DOHH2 (cell line): ENCODE measurements at regions not wholly inside any gene's neighbourhood (a gene's known extent, or its start where the extent isn't known, plus 50 kb on each side); places are given as distances from the start of the nearest gene placed in this dataset.

Source experiments
- H3F3A ChIP-seq: fragments of 200-600 bp; sonication (generic), shearing (Covaris generic); 2 replicates; pipeline ENCODE4 v1.6.0; 2016; ENCODE audit warnings: antibody characterized with exemption, mild to moderate bottlenecking; ENCODE audit not compliant: control insufficient read depth, insufficient read depth
- H3K27ac ChIP-seq: fragments of 200-600 bp; sonication (generic); 2 replicates; pipeline ENCODE4 v1.5.1; 2014; ENCODE audit warnings: low read depth, mild to moderate bottlenecking, low read length, moderate library complexity
- H3K27me3 ChIP-seq: fragments of 200-600 bp; sonication (generic); 2 replicates; pipeline ENCODE4 v1.6.1; 2014; ENCODE audit warnings: mild to moderate bottlenecking, low read length, mixed read lengths; ENCODE audit not compliant: control insufficient read depth
- H3K36me3 ChIP-seq: fragments of 200-600 bp; sonication (generic); 2 replicates; pipeline ENCODE4 v1.6.1; 2014; ENCODE audit warnings: mild to moderate bottlenecking, low read length, moderate library complexity, mixed read lengths; ENCODE audit not compliant: control insufficient read depth
- H3K4me1 ChIP-seq: fragments of 200-600 bp; sonication (generic); 2 replicates; pipeline ENCODE4 v1.6.1; 2014; ENCODE audit warnings: mild to moderate bottlenecking, low read length, mixed read lengths; ENCODE audit not compliant: control insufficient read depth
- H3K4me2 ChIP-seq: fragments of 200-600 bp; sonication (generic); 2 replicates; pipeline ENCODE4 v1.6.0; 2014; ENCODE audit warnings: mild to moderate bottlenecking, low read length, moderate library complexity
- H3K4me3 ChIP-seq: fragments of 200-600 bp; sonication (generic); 2 replicates; pipeline ENCODE4 v1.5.1; 2014; ENCODE audit warnings: mild to moderate bottlenecking, low read length, mixed read lengths
- H3K79me2 ChIP-seq: fragments of 200-600 bp; sonication (generic); 2 replicates; pipeline ENCODE4 v1.6.1; 2014; ENCODE audit warnings: mild to moderate bottlenecking, low read length, mixed read lengths; ENCODE audit not compliant: control insufficient read depth
- H3K9me2 ChIP-seq: fragments of 200-600 bp; sonication (generic); replicated peaks from 2 replicates; pipeline ENCODE4 v1.6.1; 2014; ENCODE audit warnings: mild to moderate bottlenecking, low read length, mixed read lengths; ENCODE audit not compliant: control insufficient read depth
- H3K9me3 ChIP-seq: fragments of 200-600 bp; sonication (generic); 2 replicates; pipeline ENCODE4 v1.6.1; 2014; ENCODE audit warnings: antibody characterized with exemption, low read length, mixed read lengths; ENCODE audit not compliant: control insufficient read depth, insufficient read depth
- H4K20me1 ChIP-seq: fragments of 200-600 bp; sonication (generic); 2 replicates; pipeline ENCODE4 v1.6.0; 2014; ENCODE audit warnings: low read depth, mild to moderate bottlenecking, antibody characterized with exemption, low read length, moderate library complexity; ENCODE audit not compliant: control insufficient read depth, insufficient read depth
- EZH2phosphoT487 ChIP-seq: fragments of 200-600 bp; sonication (generic); IDR thresholded peaks from 2 replicates; pipeline ENCODE4 v1.6.1; 2017; ENCODE audit warnings: borderline replicate concordance, mild to moderate bottlenecking, antibody characterized with exemption, low read length, moderate library complexity, mixed read lengths
- TF ChIP-seq, protein P1 (sequence below): fragments of 200-600 bp; sonication (generic); IDR thresholded peaks from one replicate; pipeline ENCODE4 v1.5.1; 2014; ENCODE audit warnings: antibody characterized with exemption, mild to moderate bottlenecking, low read depth, low read length; ENCODE audit not compliant: poor library complexity, severe bottlenecking

DNA sequence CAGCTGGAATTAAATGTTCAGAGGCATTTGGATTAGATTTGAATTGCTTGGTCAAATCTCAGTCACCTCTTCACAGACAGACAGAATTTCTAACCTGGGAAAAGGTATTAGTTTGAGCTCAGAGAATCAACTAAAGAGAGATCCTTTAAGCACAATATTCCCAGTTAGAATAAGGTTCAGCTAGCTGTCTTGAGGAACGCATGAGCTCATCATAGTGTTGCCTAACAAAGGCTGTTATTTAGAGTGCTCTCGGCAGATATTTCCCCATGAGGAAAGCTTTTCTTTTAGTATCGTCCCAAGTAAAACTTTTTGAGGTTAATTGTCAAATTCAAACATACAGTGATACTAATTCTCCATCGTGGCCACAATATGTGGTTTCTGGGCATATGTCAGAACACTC lies 269.9 kb downstream of the HLX start:
- Histone ChIP-seq H3K79me2 (no peaks in the 10 kb centered on the region), H3F3A (no peaks in the 10 kb centered on the region), H3K9me2 (no peaks in the 10 kb centered on the region), H3K27me3 (no peaks in the 10 kb centered on the region), H3K4me3 (no peak overlapping the region), H3K4me1 (no peaks in the 10 kb centered on the region), H3K9me3 (no peaks in the 10 kb centered on the region), H3K27ac (no peak overlapping the region), H4K20me1 (no peaks in the 10 kb centered on the region), H3K36me3 (no peaks in the 10 kb centered on the region), H3K4me2 (no peak overlapping the region)
- TF ChIP-seq, protein P1, sequence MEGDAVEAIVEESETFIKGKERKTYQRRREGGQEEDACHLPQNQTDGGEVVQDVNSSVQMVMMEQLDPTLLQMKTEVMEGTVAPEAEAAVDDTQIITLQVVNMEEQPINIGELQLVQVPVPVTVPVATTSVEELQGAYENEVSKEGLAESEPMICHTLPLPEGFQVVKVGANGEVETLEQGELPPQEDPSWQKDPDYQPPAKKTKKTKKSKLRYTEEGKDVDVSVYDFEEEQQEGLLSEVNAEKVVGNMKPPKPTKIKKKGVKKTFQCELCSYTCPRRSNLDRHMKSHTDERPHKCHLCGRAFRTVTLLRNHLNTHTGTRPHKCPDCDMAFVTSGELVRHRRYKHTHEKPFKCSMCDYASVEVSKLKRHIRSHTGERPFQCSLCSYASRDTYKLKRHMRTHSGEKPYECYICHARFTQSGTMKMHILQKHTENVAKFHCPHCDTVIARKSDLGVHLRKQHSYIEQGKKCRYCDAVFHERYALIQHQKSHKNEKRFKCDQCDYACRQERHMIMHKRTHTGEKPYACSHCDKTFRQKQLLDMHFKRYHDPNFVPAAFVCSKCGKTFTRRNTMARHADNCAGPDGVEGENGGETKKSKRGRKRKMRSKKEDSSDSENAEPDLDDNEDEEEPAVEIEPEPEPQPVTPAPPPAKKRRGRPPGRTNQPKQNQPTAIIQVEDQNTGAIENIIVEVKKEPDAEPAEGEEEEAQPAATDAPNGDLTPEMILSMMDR = no peak

DNA sequence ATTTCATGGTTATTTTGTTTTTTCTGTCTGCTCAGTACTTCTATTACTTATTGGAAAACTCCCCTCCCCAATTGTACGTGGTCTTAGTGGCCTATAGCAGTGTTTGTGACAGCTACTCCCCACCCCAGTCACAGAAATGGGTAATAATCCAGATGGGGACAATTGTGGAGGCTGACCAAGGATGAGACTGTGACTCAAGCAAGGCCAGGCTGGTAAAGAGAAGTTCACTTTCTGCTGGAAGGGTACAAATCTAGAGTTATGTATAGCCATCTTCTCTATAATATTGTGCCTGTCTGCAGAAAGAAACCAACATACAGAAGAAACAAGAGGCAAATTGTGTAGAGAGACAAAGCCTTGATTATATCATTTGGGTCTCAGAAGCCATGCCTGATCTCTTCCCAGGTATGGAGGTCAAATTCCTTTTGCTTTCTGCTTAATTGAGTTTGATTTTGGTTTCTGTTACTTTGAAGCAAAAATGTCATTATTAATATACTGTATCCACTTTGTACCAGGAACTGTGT lies 270.4 kb downstream of the HLX start:
- no peaks in the 10 kb centered on the region for H3K9me2 ChIP-seq
- no peak overlapping the region for H3K27ac ChIP-seq
- no peaks in the 10 kb centered on the region for H3K79me2 ChIP-seq
- H3K4me2 ChIP-seq = no peak overlapping the region
- no peaks in the 10 kb centered on the region for H3K36me3 ChIP-seq
- TF ChIP-seq, protein P1 = no peak
- TF ChIP-seq EZH2phosphoT487 = no peak
- no peaks in the 10 kb centered on the region for H4K20me1 ChIP-seq
- H3K9me3 ChIP-seq = no peaks in the 10 kb centered on the region
- H3F3A ChIP-seq = no peaks in the 10 kb centered on the region
- H3K4me3 ChIP-seq = no peak overlapping the region
- H3K27me3 ChIP-seq = no peaks in the 10 kb centered on the region
- peaks cover 2% of the 10 kb centered on the region; the same call in 1 of the 2 replicates for H3K4me1 ChIP-seq

DNA sequence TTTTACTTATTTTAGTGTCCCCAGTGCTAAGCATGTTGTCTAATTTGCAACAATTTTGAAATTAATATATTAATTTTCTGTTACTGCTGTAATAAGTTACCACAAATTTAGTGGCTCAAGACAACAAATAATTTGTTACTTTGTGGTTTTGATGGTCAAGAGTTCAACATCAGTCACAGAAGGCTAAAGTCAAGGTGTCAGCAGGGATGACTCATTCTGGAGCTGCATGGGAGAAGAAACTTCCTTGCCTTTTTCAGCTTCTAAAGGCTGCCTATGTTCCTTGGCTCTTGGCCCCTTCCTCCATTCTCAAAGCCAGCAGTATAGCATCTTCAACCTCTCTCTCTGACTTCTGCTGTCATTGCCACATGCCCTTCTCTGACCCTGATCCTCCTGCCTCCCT lies 271.8 kb downstream of the HLX start:
- Histone ChIP-seq H3K4me3 (no peak overlapping the region), H3K4me1 (peaks cover 16% of the 10 kb centered on the region), H4K20me1 (no peaks in the 10 kb centered on the region), H3K79me2 (no peaks in the 10 kb centered on the region), H3K9me2 (no peaks in the 10 kb centered on the region), H3K27ac (no peak overlapping the region), H3K4me2 (no peak overlapping the region), H3F3A (peaks cover under 1% of the 10 kb centered on the region; the same call in 1 of the 2 replicates), H3K9me3 (no peaks in the 10 kb centered on the region), H3K27me3 (no peaks in the 10 kb centered on the region), H3K36me3 (no peaks in the 10 kb centered on the region)
- TF ChIP-seq, protein P1 = no peak
- TF ChIP-seq EZH2phosphoT487 = no peak
